ENCODE measurements at regions not wholly inside any gene's neighbourhood (a gene's known extent, or its start where the extent isn't known, plus 50 kb on each side); places are given as distances from the start of the nearest gene placed in this dataset.

- H3K9me3 Mint-ChIP-seq = no peaks in the 10 kb centered on the region
- ATAC-seq = no peak
- H3K36me3 Mint-ChIP-seq = peaks cover 5% of the 10 kb centered on the region
- H3K4me1 Mint-ChIP-seq = no peaks in the 10 kb centered on the region
- H3K27ac Mint-ChIP-seq = no peak overlapping the region
- H3K4me3 Mint-ChIP-seq = no peak overlapping the region
- DNase-seq (ENCODE audit: low spot score in 2 of 2) = no peak
Measured at GRCh38 chr17:72411124-72411563, 290.3 kb downstream of the SOX9 start.

GRCh38 chr17:72412650-72413076 is 291.8 kb downstream of the SOX9 start:
- peaks cover 3% of the 10 kb centered on the region for H3K9me3 Mint-ChIP-seq
- no peak overlapping the region for H3K27ac Mint-ChIP-seq
- H3K36me3 Mint-ChIP-seq = no peaks in the 10 kb centered on the region
- ATAC-seq (no peak), DNase-seq (ENCODE audit: low spot score in 2 of 2) (no peak)
- no peak overlapping the region for H3K4me3 Mint-ChIP-seq
- no peaks in the 10 kb centered on the region for H3K4me1 Mint-ChIP-seq

GRCh38 chr17:72413077-72414031 is 292.5 kb downstream of the SOX9 start:
- H3K4me3 Mint-ChIP-seq = no peak overlapping the region
- H3K9me3 Mint-ChIP-seq = peaks cover 7% of the 10 kb centered on the region
- no peak for ATAC-seq
- no peaks in the 10 kb centered on the region for H3K4me1 Mint-ChIP-seq
- no peak overlapping the region for H3K27ac Mint-ChIP-seq
- no peaks in the 10 kb centered on the region for H3K36me3 Mint-ChIP-seq
- DNase-seq (ENCODE audit: low spot score in 2 of 2) = no peak

- Mint-ChIP-seq H3K36me3 (no peaks in the 10 kb centered on the region), H3K9me3 (peaks cover 11% of the 10 kb centered on the region), H3K4me3 (no peak overlapping the region), H3K4me1 (no peaks in the 10 kb centered on the region), H3K27ac (no peak overlapping the region)
- no peak for DNase-seq (ENCODE audit: low spot score in 2 of 2)
- no peak for ATAC-seq
Measured at GRCh38 chr17:72414032-72414396, 293.2 kb downstream of the SOX9 start.

- no peaks in the 10 kb centered on the region for H3K36me3 Mint-ChIP-seq
- H3K27ac Mint-ChIP-seq = no peak overlapping the region
- H3K9me3 Mint-ChIP-seq = peaks cover 11% of the 10 kb centered on the region
- no peaks in the 10 kb centered on the region for H3K4me1 Mint-ChIP-seq
- H3K4me3 Mint-ChIP-seq = no peak overlapping the region
- ATAC-seq = no peak
- no peak for DNase-seq (ENCODE audit: low spot score in 2 of 2)
Measured at GRCh38 chr17:72414967-72415853, 294.4 kb downstream of the SOX9 start.

- H3K27ac Mint-ChIP-seq = no peak overlapping the region
Measured at GRCh38 chr17:72416054-72416675, 295.3 kb downstream of the SOX9 start.

GRCh38 chr17:72416905-72417304 is 296.1 kb downstream of the SOX9 start:
- Mint-ChIP-seq H3K27ac (no peak overlapping the region), H3K9me3 (peaks cover 11% of the 10 kb centered on the region), H3K4me3 (no peak overlapping the region), H3K36me3 (no peaks in the 10 kb centered on the region), H3K4me1 (peaks cover 4% of the 10 kb centered on the region)
- ATAC-seq (no peak), DNase-seq (ENCODE audit: low spot score in 2 of 2) (no peak)

More at GRCh38 chr17:72416054-72416675, 295.3 kb downstream of the SOX9 start:
- H3K36me3 Mint-ChIP-seq = no peaks in the 10 kb centered on the region
- H3K4me1 Mint-ChIP-seq = no peaks in the 10 kb centered on the region
- DNase-seq (ENCODE audit: low spot score in 2 of 2) (no peak), ATAC-seq (no peak)
- no peak overlapping the region for H3K4me3 Mint-ChIP-seq
- H3K9me3 Mint-ChIP-seq = peaks cover 11% of the 10 kb centered on the region

- Mint-ChIP-seq H3K4me3 (no peak overlapping the region), H3K9me3 (peaks cover 11% of the 10 kb centered on the region), H3K4me1 (peaks cover 4% of the 10 kb centered on the region), H3K27ac (no peak overlapping the region), H3K36me3 (no peaks in the 10 kb centered on the region)
- ATAC-seq (no peak), DNase-seq (ENCODE audit: low spot score in 2 of 2) (no peak)
Measured at GRCh38 chr17:72417627-72418026, 296.8 kb downstream of the SOX9 start.

GRCh38 chr17:72419866-72420774 is 299.3 kb downstream of the SOX9 start:
- Mint-ChIP-seq H3K27ac (peak overlapping the region; percentile 32), H3K4me3 (no peak overlapping the region), H3K9me3 (peaks cover 11% of the 10 kb centered on the region), H3K36me3 (no peaks in the 10 kb centered on the region), H3K4me1 (peaks cover 4% of the 10 kb centered on the region)
- ATAC-seq (no peak), DNase-seq (ENCODE audit: low spot score in 2 of 2) (no peak)

- DNase-seq (ENCODE audit: low spot score in 2 of 2) = no peak
- Mint-ChIP-seq H3K4me1 (peaks cover 4% of the 10 kb centered on the region), H3K36me3 (no peaks in the 10 kb centered on the region), H3K9me3 (peaks cover 11% of the 10 kb centered on the region), H3K4me3 (no peak overlapping the region), H3K27ac (no peak overlapping the region)
- no peak for ATAC-seq
Measured at GRCh38 chr17:72420775-72421127, 299.9 kb downstream of the SOX9 start.

GRCh38 chr17:72421128-72422092 is 300.6 kb downstream of the SOX9 start:
- ATAC-seq (peak; percentile 79), DNase-seq (ENCODE audit: low spot score in 2 of 2) (no peak)
- no peaks in the 10 kb centered on the region for H3K36me3 Mint-ChIP-seq
- H3K27ac Mint-ChIP-seq = peak overlapping the region; percentile 29
- peaks cover 11% of the 10 kb centered on the region for H3K9me3 Mint-ChIP-seq
- H3K4me1 Mint-ChIP-seq = peaks cover 4% of the 10 kb centered on the region
- H3K4me3 Mint-ChIP-seq = no peak overlapping the region

GRCh38 chr17:72422204-72422504 is 301.3 kb downstream of the SOX9 start:
- no peak for ATAC-seq
- H3K4me1 Mint-ChIP-seq = peaks cover 4% of the 10 kb centered on the region
- H3K4me3 Mint-ChIP-seq = no peak overlapping the region

GRCh38 chr17:72422505-72423285 is 301.9 kb downstream of the SOX9 start:
- H3K27ac Mint-ChIP-seq = no peak overlapping the region
- peak in 1 of 2 donors; percentile 49 for DNase-seq (ENCODE audit: low spot score in 2 of 2)

More at GRCh38 chr17:72422204-72422504, 301.3 kb downstream of the SOX9 start:
- Mint-ChIP-seq H3K9me3 (peaks cover 8% of the 10 kb centered on the region), H3K27ac (no peak overlapping the region), H3K36me3 (no peaks in the 10 kb centered on the region)
- DNase-seq (ENCODE audit: low spot score in 2 of 2) = no peak

More at GRCh38 chr17:72422505-72423285, 301.9 kb downstream of the SOX9 start:
- H3K9me3 Mint-ChIP-seq = peaks cover 8% of the 10 kb centered on the region
- H3K4me3 Mint-ChIP-seq = no peak overlapping the region
- H3K4me1 Mint-ChIP-seq = peaks cover 4% of the 10 kb centered on the region
- peak; percentile 62 for ATAC-seq
- no peaks in the 10 kb centered on the region for H3K36me3 Mint-ChIP-seq
